Superior temporal gyrus (tissue), 1 donor: ENCODE measurements at regions not wholly inside any gene's neighbourhood (a gene's known extent, or its start where the extent isn't known, plus 50 kb on each side); places are given as distances from the start of the nearest gene placed in this dataset.

Experiments used
- DNase-seq: peaks from one replicate; pipeline ENCODE4 v3.0.0-alpha.2; 2016; ENCODE audit errors: extremely low spot score

GRCh38 chr15:66999046-66999968 is 66.1 kb upstream of the SMAD3 start:
- no peak for DNase-seq

GRCh38 chr15:67000896-67001295 is 64.5 kb upstream of the SMAD3 start:
- DNase-seq = no peak

- DNase-seq = no peak
Observed at GRCh38 chr15:67002368-67002767, 63.0 kb upstream of the SMAD3 start.

GRCh38 chr15:67003586-67003985 is 61.8 kb upstream of the SMAD3 start:
- DNase-seq = no peak

GRCh38 chr15:67004142-67004541 is 61.3 kb upstream of the SMAD3 start:
- no peak for DNase-seq

GRCh38 chr15:67005294-67005996 is 60.0 kb upstream of the SMAD3 start:
- no peak for DNase-seq

GRCh38 chr15:67006083-67007065 is 59.0 kb upstream of the SMAD3 start:
- no peak for DNase-seq

GRCh38 chr15:67009576-67010569 is 55.5 kb upstream of the SMAD3 start:
- no peak for DNase-seq

- no peak for DNase-seq
Observed at GRCh38 chr15:67010898-67011616, 54.3 kb upstream of the SMAD3 start.

- no peak for DNase-seq
Observed at GRCh38 chr15:67011617-67012005, 53.8 kb upstream of the SMAD3 start.

GRCh38 chr15:67013696-67014095 is 51.7 kb upstream of the SMAD3 start:
- DNase-seq = no peak
